SKM-1 (cell line): ENCODE measurements at regions not wholly inside any gene's neighbourhood (a gene's known extent, or its start where the extent isn't known, plus 50 kb on each side); places are given as distances from the start of the nearest gene placed in this dataset.
"Not testable (repeated sequence)": the region's sequence is repeated elsewhere in the genome, so short reads cannot be mapped to it uniquely, and the experiment has no call there.

Source experiments
- DNase-seq: peaks from one replicate; lab custom pipeline; 2025; ENCODE audit not compliant: unreplicated experiment; lab: John Stamatoyannopoulos, UW

GRCh38 chrX:45842207-45842925, 641.7 kb upstream of the DIPK2B start:
- DNase-seq, result no peak

GRCh38 chrX:45840411-45840950, 639.8 kb upstream of the DIPK2B start:
- DNase-seq, result no peak

DNA sequence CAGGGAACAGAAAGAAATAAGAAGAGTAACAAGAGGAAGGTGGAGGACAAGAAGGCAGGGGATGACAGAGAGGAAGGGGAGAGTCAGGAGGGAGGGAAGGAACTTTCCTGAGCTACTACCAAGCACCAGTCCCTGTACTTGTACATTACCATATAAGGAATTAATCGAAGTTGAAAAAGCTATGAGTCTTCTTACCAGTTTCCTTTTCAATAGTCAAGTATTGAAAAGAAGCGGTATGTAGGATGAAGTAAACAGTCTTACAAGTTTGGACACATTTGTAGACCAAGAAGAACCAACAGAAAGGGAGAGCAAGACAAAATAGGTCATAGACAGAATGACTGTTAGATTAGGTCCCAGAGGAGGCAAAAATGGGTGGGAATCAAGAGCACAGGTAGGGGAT, 629.7 kb upstream of the DIPK2B start:
- no peak for DNase-seq

- DNase-seq, result no peak
Observed at GRCh38 chrX:45824471-45824870, 623.8 kb upstream of the DIPK2B start.

DNA sequence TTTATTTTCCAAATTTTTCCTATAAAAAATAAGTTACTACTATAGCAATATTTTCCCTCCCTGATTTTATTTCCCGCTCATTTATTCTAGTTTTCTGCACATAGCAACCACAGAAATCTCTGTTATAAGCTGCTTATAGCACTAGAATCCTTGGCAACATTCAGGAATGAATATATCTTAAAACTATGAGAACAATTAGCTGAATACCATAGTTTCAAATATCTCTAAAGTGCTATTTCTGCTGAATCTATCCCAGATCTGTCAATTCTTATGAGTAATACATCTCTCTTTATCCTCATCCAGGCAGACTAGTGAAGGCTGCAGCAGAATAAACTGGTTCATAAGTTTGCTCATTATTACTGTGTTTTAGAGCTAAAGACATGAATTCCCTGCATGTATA, 622.9 kb upstream of the DIPK2B start:
- no peak for DNase-seq

GRCh38 chrX:45822124-45822523, 621.4 kb upstream of the DIPK2B start:
- no peak for DNase-seq

- no peak for DNase-seq
Observed at GRCh38 chrX:45818913-45819312, 618.2 kb upstream of the DIPK2B start.

DNA sequence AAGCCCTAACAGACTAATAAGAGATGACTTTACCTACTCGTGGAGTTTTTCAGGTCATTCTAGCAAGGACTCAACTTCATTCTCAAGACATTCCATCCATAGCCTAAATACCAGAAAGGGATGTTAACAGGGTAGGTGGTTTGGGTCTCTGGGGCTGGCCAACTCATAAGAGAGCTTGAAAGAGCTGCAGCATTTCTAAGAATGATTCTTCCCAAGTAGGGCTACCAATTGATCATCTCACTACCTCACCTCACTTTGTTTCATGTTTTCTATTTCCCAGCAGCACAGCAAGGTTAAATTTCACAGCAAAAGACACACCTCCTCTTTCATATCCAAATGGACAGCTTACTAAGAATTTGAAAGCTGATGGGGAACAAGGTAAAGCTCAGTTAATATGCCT, 614.8 kb upstream of the DIPK2B start:
- DNase-seq, result no peak

GRCh38 chrX:45811326-45811725, 610.6 kb upstream of the DIPK2B start:
- no peak for DNase-seq

DNA sequence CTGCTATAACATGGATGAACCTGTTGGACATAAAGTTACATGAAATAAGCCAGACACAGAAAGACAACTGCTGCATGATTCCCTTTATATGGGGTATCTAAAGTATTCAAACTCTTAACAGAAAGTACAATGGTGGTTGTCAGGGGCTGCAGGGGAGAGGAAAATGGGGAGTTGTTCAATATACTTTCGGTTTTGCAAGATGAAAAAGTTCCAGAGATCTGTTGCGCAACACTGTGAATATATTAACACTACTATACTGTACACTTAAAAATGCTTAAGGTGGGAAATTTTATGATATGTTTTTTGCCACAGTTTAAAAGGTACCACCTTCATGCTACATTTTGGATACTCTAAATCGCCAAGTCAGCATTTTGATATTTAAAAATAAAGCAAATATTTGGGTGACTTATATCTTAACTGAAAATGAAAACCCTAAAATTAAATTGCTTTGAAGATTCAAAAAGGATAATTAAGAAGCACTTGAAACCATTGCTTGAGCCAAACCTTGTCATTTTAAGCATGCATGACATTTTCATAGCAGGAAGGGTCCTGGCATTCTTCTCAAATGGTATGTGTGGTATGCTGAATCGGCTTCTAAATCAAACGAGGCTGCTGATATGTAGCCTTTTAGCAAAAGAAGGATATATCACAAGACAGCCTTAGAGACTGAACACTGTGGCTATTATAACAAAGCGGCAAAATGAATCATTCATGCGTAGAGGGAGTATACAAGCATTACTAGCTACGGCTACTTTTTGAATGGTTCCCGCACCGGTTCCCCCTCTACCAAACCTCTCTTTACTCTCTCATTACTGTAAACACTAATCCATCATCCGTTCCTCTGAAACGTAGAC, 607.1 kb upstream of the DIPK2B start:
- DNase-seq, result no peak

DNA sequence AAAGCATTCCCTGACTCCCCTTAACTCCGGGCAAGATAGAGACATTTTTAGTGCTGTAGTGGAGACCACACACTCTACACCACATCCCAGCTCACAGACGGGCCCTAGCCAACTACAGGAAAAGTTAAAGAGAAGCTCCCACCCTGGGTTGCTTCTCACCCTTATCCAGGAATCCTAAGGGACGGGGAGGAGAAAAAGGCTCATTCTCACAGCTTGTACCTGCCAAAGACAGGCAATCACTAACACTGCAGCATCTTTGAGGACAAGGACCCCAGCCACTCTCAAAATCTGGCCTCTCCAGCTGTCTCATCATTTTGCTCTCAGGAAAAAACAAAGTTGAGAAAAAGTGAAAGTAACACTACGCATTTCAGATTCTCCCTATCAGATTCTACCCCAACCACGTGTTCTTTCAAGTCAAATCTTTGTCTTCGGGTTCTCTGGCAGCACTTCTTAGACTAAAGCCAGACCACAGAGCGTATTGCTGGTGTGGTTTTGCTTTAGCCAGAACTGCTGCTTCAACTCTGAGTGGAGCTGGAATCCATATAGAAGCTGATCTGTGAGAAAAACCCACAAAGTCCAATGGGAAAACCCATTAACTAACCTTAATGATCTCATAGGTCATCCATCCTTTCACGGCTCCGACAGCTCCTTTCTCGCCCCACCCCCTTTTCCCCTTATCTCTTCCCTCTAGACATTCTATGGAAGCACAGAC, 605.9 kb upstream of the DIPK2B start:
- DNase-seq, result no peak

- DNase-seq, result no peak
Observed at GRCh38 chrX:45804276-45804675, 603.6 kb upstream of the DIPK2B start.

DNA sequence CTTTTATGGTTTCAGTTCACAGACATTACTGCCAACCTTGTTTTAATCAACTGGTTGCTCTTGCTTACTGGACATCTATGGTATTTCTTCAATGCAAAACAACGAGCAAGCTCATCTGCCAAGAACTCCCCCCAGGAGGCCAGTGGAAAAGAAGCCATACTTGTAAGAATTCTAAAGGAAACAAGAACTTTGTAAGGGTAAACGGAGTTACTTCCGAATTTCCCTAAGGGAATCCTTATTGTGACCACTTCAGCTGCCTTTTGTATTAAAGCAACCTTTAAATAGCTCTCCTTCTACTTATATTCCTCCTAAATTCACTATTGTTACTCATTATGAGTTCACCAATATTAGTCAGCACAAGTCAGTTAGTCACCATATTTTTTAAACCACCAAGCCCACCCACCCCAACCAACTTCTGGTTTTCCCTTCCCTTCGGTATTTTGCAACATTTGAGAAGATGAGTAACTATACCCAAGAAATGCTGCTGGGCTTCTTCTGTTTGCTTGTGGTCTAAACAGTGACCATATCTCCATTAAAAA, 602.8 kb upstream of the DIPK2B start:
- peak; percentile 20 for DNase-seq

- DNase-seq, result no peak
Observed at GRCh38 chrX:45801554-45801953, 600.9 kb upstream of the DIPK2B start.

DNA sequence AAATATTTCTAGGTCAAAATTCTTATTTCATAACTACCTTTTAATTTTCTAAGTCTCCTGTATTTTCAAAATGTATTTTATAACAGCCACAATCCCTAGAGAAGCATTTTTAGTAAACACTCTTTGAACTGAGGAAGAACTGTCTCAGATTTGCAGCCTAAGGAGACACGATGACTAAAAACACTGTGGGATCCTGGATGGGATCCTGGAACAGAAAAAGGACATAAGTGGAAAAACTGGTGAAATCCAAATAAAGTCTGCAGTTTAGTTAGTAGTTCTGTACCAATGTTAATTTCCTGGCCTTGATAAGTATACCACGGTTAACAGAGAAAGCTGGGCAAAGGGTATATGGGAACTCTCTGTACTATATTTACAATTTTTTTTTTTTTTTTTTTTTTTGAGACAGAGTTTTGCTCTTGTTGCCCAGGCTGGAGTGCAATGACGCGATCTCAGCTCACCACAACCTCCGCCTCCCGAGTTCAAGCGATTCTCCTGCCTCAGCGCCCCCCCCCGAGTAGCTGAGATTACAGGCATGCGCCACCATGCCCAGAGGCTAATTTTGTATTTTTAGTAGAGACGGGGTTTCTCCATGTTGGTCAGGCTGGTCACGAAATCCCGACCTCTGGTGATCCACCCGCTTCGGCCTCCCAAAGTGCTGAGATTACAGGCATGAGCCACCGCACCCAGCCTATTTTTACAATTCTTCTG, 600.2 kb upstream of the DIPK2B start:
- DNase-seq, result not testable (repeated sequence)

GRCh38 chrX:45799576-45799975, 598.9 kb upstream of the DIPK2B start:
- no peak for DNase-seq

- no peak for DNase-seq
Observed at GRCh38 chrX:45795546-45795945, 594.9 kb upstream of the DIPK2B start.

GRCh38 chrX:45794995-45795337, 594.3 kb upstream of the DIPK2B start:
- DNase-seq, result no peak

DNA sequence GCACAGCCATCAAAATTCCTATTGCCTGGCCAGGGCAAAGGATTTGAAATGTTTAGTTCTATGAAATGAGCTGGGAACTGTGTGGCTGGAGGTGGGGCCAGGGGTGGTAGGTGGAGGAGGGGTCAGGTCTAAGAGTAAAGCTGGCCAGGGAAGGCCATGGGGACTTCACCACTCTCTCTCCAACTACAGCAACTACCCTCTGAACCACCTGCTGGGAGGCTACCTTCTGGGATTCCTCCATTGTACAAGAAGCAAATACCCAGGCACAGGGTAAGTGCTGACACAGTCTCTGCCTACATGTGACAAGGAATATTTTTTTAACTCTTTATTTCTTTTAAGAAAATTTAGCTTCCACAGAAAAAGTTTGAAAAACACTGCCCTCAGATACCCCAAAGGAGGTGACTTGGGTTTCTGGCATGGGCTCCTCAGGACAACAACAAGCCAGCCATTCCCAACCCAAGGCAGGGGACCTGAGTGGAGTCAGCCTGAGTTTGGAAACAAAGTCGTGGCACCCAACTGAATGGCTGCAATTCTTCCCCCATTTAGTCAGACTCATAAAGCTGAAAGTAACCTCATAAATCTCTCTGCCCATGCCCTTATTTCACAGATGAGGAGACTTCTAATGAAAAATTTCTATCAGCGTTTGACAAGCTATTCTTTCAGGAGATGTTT, 593.8 kb upstream of the DIPK2B start:
- no peak for DNase-seq

GRCh38 chrX:45788941-45789348, 588.3 kb upstream of the DIPK2B start:
- no peak for DNase-seq
